Stomach (tissue), 8 donors: ENCODE measurements at regions not wholly inside any gene's neighbourhood (a gene's known extent, or its start where the extent isn't known, plus 50 kb on each side); places are given as distances from the start of the nearest gene placed in this dataset.
A peak's percentile ranks its signal among the peaks of the same experiment; 100 is the strongest.

Experiments used
- DNase-seq, 2 donors: peaks; one replicate each; pipeline versions ENCODE4 v3.0.0 to v3.0.0-alpha.2; 2013 to 2019
- H3K27ac ChIP-seq, 5 donors: fragments of 200-600 bp in 4 of 5; sonication (generic) in 4 of 5; one replicate each; pipeline ENCODE4 v1.5.1; 2013 to 2019; ENCODE audit warnings: mild to moderate bottlenecking in 1 of 5, moderate library complexity in 1 of 5
- H3K27me3 ChIP-seq, 3 donors: fragments of 200-600 bp; sonication (generic); one replicate each; pipeline ENCODE4 v1.5.1; 2017 to 2019; ENCODE audit warnings: mixed run types in 1 of 3
- H3K36me3 ChIP-seq, 4 donors: fragments of 200-600 bp; sonication (generic); 1 replicate in 3 of 4; 2 replicates in 1 of 4; pipeline ENCODE4 v1.5.1; 2016 to 2019
- H3K4me1 ChIP-seq, 4 donors: fragments of 200-600 bp; sonication (generic); one replicate each; pipeline ENCODE4 v1.5.1; 2016 to 2019
- H3K4me3 ChIP-seq, 4 donors: fragments of 200-600 bp; sonication (generic) in 3 of 4; one replicate each; pipeline ENCODE4 v1.5.1; 2016 to 2019; ENCODE audit warnings: mild to moderate bottlenecking in 1 of 4
- H3K9me3 ChIP-seq, 4 donors: fragments of 200-600 bp; sonication (generic); one replicate each; pipeline ENCODE4 v1.5.1; 2016 to 2019
- CTCF ChIP-seq, 7 experiments: fragments of 450-650 bp in 4 of 7; fragments of 200-600 bp in 3 of 7; sonication (generic) in 3 of 7; IDR thresholded peaks; one replicate each; pipeline ENCODE4 v1.5.1; 2016 to 2019; ENCODE audit warnings: antibody characterized with exemption in 7 of 7, control low read depth in 2 of 7, mild to moderate bottlenecking in 1 of 7
- EP300 ChIP-seq: sonication (generic); formaldehyde crosslinking; IDR thresholded peaks from one replicate; pipeline ENCODE4 v1.6.1; 2017; ENCODE audit warnings: antibody characterized with exemption
- POLR2A ChIP-seq, 4 donors: fragments of 450-650 bp; IDR thresholded peaks; one replicate each; pipeline ENCODE4 v1.6.1; 2016; ENCODE audit warnings: antibody characterized with exemption in 4 of 4, control low read depth in 2 of 4, mild to moderate bottlenecking in 1 of 4, moderate library complexity in 1 of 4
- POLR2AphosphoS5 ChIP-seq, 3 donors: sonication (generic); formaldehyde crosslinking; IDR thresholded peaks; one replicate each; pipeline ENCODE4 v1.6.1; 2016; ENCODE audit warnings: antibody characterized with exemption in 3 of 3
- WGBS, 5 donors: extraction: QIAGEN DNeasy Blood & Tissue Kit in 3 of 5; methylation state at CpG; one replicate each; pipeline versions ENCODE4 v1.1.5 to v1.1.7; 2013 to 2018; 5-methylcytosine and 5-hydroxymethylcytosine counted together
- intact Hi-C: fragments of 100-400 bp; cut with DNase I; formaldehyde crosslinking; loops from one replicate; pipeline ENCODE4 v1.15.1; 2023; ENCODE audit warnings: low total_unique reads
- donor health status: healthy with polysubstance abuse.
- donor health status: Bipolar disorder and iron deficiency.
- donor health status: healthy.

DNA sequence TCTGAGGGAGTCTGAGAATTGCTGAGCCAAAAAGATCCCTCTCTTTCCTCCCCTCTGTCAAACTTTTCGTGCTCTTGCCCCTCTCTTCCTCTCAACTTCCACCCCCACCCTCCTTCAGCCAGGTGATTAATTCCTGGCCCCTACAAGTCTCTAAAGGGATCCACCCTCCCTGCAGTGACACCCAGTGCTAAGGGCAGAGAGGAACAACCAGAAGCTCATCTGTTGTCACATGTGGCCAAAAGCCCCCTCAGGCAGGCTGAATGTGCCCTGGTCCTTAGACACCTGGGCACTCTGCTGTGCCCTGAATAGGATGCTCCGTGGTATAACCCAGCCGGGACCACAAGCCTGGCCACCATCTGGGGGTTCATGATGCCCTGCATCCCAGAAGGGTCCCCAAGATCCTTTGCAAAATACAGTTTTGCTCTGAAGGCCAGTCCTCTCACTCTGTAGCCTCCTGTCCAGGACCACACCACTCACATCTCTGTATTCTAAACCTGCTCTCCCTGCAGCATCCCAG, 234.4 kb downstream of the BCL11A start:
- H3K27me3 ChIP-seq = peaks cover 0 to 18% (median 0%) of the 10 kb centered on the region in 3 donors
- 67 to 90% (median 76%) methylated on average over 2 to 3 of the region's 3 CpGs for WGBS, 5 donors
- H3K9me3 ChIP-seq = no peaks in the 10 kb centered on the region
- no peak overlapping the region for H3K4me3 ChIP-seq
- H3K36me3 ChIP-seq = no peaks in the 10 kb centered on the region
- H3K4me1 ChIP-seq = no peaks in the 10 kb centered on the region
- no peak overlapping the region for H3K27ac ChIP-seq
- DNase-seq = no peak
- intact Hi-C loops = no loop called here
- no peak for TF ChIP-seq CTCF (IDR thresholded peaks at IDR 0.05)
- no peak for TF ChIP-seq POLR2AphosphoS5 (IDR thresholded peaks at IDR 0.05)

DNA sequence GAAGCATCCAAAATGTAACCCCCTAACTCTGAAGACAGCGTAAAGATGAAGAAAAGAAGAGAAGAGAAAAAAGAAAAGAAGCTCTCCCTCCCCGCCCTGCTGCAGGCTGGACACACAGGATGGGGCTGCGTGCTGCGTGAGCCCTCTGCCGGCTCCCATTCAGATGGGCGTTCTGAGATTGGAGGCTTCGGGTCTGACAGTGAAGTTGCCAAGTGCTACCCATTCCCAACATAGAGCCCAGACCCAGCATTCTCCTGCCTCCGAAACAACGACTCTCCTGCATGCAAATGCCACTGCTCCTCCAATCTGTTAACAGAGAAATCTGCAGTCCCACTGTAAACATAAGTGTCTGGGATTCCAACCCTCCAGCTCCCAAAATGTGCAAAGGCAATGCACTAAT, 234.9 kb downstream of the BCL11A start:
- peak in 1 of 2 donors; percentile 49 for DNase-seq
- TF ChIP-seq POLR2A (IDR thresholded peaks at IDR 0.05) = no peak
- no peak for TF ChIP-seq CTCF (IDR thresholded peaks at IDR 0.05)
- TF ChIP-seq POLR2AphosphoS5 (IDR thresholded peaks at IDR 0.05) = no peak
- TF ChIP-seq EP300 = no peak
- H3K27ac ChIP-seq = no peak overlapping the region

DNA sequence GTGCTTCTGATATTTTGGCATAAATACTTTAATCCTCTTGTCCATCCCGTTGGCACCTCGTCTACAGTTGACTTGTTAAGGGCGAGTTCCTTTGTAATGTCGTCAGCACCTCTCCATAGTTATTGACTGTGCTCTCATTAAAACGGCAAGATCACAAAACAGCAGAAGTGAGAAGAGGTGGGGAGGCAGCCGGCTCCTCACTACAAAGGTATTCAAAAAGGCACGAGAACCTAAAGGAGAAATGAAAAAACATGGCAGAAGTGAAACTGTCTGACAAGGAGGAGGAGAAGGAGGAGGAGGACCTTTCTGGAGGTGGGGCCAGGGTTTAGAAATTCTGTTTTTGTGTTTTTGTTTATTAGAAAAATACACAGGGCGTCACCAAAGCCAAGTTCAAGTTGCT, 235.6 kb downstream of the BCL11A start:
- DNase-seq = peak in 1 of 2 donors; percentile 22
- Histone ChIP-seq H3K36me3 (no peaks in the 10 kb centered on the region), H3K9me3 (no peaks in the 10 kb centered on the region), H3K4me3 (no peak overlapping the region), H3K4me1 (no peaks in the 10 kb centered on the region), H3K27me3 (peaks cover 0 to 18% (median 0%) of the 10 kb centered on the region in 3 donors), H3K27ac (no peak overlapping the region)
- TF ChIP-seq CTCF (IDR thresholded peaks at IDR 0.05) (no peak), EP300 (no peak), POLR2AphosphoS5 (IDR thresholded peaks at IDR 0.05) (no peak), POLR2A (IDR thresholded peaks at IDR 0.05) (no peak)
- 55 to 70% (median 60%) methylated on average over 8 of the region's 8 CpGs for WGBS, 5 donors
- intact Hi-C loops = no loop called here

More for the DNA sequence above, 234.9 kb downstream of the BCL11A start:
- H3K4me3 ChIP-seq = no peak overlapping the region
- no peaks in the 10 kb centered on the region for H3K9me3 ChIP-seq
- no peaks in the 10 kb centered on the region for H3K4me1 ChIP-seq
- H3K27me3 ChIP-seq = peaks cover 0 to 18% (median 0%) of the 10 kb centered on the region in 3 donors
- WGBS, 5 donors = 33 to 60% (median 49%) methylated on average over 9 of the region's 9 CpGs
- intact Hi-C loops = no loop called here
- no peaks in the 10 kb centered on the region for H3K36me3 ChIP-seq

GRCh38 chr2:60317034-60317386, 236.4 kb downstream of the BCL11A start:
- no peak for DNase-seq
- H3K36me3 ChIP-seq = no peaks in the 10 kb centered on the region
- no peaks in the 10 kb centered on the region for H3K4me1 ChIP-seq
- no peak overlapping the region for H3K27ac ChIP-seq
- peaks cover 0 to 16% (median 0%) of the 10 kb centered on the region in 3 donors for H3K27me3 ChIP-seq
- H3K9me3 ChIP-seq = no peaks in the 10 kb centered on the region
- H3K4me3 ChIP-seq = no peak overlapping the region
- intact Hi-C loops = no loop called here
- TF ChIP-seq EP300 (no peak), POLR2AphosphoS5 (IDR thresholded peaks at IDR 0.05) (no peak)
- 54 to 77% (median 72%) methylated on average over 2 of the region's 2 CpGs for WGBS, 5 donors

- no peaks in the 10 kb centered on the region for H3K4me1 ChIP-seq
- no peaks in the 10 kb centered on the region for H3K36me3 ChIP-seq
- H3K9me3 ChIP-seq = no peaks in the 10 kb centered on the region
- 30 to 65% (median 35%) methylated on average over 7 of the region's 7 CpGs for WGBS, 5 donors
- H3K4me3 ChIP-seq = no peak overlapping the region
- peaks cover 0 to 15% (median 0%) of the 10 kb centered on the region in 3 donors for H3K27me3 ChIP-seq
- no peak overlapping the region for H3K27ac ChIP-seq
- intact Hi-C loops = no loop called here
- TF ChIP-seq CTCF (IDR thresholded peaks at IDR 0.05) = no peak
- no peak for TF ChIP-seq POLR2A (IDR thresholded peaks at IDR 0.05)
- no peak for TF ChIP-seq POLR2AphosphoS5 (IDR thresholded peaks at IDR 0.05)
- peak in 1 of 2 donors; percentile 53 for DNase-seq
These were observed 236.9 kb downstream of the BCL11A start for GRCh38 chr2:60316381-60317033.
